Right lobe of liver (tissue), 6 donors: ENCODE measurements at regions not wholly inside any gene's neighbourhood (a gene's known extent, or its start where the extent isn't known, plus 50 kb on each side); places are given as distances from the start of the nearest gene placed in this dataset.

Experiments used
- ATAC-seq, 4 donors: fragments of 200-7000 bp; cut with Tn5 transposase; one replicate each; pipeline ENCODE4 v1.9.1; 2020; ENCODE audit warnings: mild to moderate bottlenecking in 4 of 4, moderate library complexity in 4 of 4
- DNase-seq, 3 donors: peaks; one replicate each; pipeline ENCODE4 v3.0.0-alpha.2; 2020
- H3K27ac ChIP-seq, 3 donors: fragments of 200-600 bp; one replicate each; pipeline ENCODE4 v1.8.0; 2022
- H3K27me3 ChIP-seq, 2 donors: fragments of 200-600 bp; one replicate each; pipeline ENCODE4 v1.8.0; 2022
- H3K36me3 ChIP-seq, 4 donors: fragments of 200-600 bp; sonication (generic) in 1 of 4; one replicate each; pipeline versions ENCODE4 v1.5.1 to v1.8.0; 2017 to 2022; ENCODE audit warnings: control low read depth in 1 of 4
- H3K4me1 ChIP-seq, 4 donors: fragments of 200-600 bp; sonication (generic) in 1 of 4; one replicate each; pipeline versions ENCODE4 v1.5.1 to v1.8.0; 2017 to 2022; ENCODE audit warnings: control low read depth in 1 of 4
- H3K4me3 ChIP-seq, 3 donors: fragments of 200-600 bp; one replicate each; pipeline ENCODE4 v1.8.0; 2022
- H3K9me3 ChIP-seq, 4 donors: fragments of 200-600 bp; sonication (generic) in 1 of 4; one replicate each; pipeline versions ENCODE4 v1.5.1 to v1.8.0; 2017 to 2022; ENCODE audit warnings: control low read depth in 1 of 4
- POLR2A ChIP-seq: fragments of 450-650 bp; IDR thresholded peaks from one replicate; pipeline ENCODE4 v1.6.1; 2017; ENCODE audit warnings: antibody characterized with exemption, mild to moderate bottlenecking
- WGBS: methylation state at CpG from one replicate; pipeline ENCODE4 v1.1.6; 2018; ENCODE audit warnings: low coverage, low lambda C conversion rate; ENCODE audit not compliant: insufficient coverage; ENCODE audit errors: missing lambda C conversion rate; 5-methylcytosine and 5-hydroxymethylcytosine counted together
- intact Hi-C, 2 donors: fragments of 100-400 bp; cut with DNase I; formaldehyde crosslinking; loops; one replicate each; pipeline versions ENCODE4 v1.11.2 to v1.14.1; 2022
- TF ChIP-seq, protein P1 (sequence below), 4 donors: fragments of 200-600 bp in 3 of 4; fragments of 450-650 bp in 1 of 4; IDR thresholded peaks; one replicate each; pipeline versions ENCODE4 v1.5.1 to v1.8.0; 2016 to 2022; ENCODE audit warnings: antibody characterized with exemption in 4 of 4, mild to moderate bottlenecking in 2 of 4
- donor health status: DM: no; HTN: yes; CAD: no.
- donor health status: DM: no; HTN: no; CAD: no.
- donor health status: DM: no; HTN: no; CAD: no.
- donor health status: DM: no; HTN: yes; CAD: no.
- donor health status: DM: no; HTN: yes; CAD: no.

GRCh38 chr5:176185133-176185733, 53.0 kb upstream of the SIMC1 start:
- intact Hi-C loops: no loop called here
- Histone ChIP-seq H3K27me3 (no peaks in the 10 kb centered on the region), H3K4me3 (no peak overlapping the region), H3K9me3 (no peaks in the 10 kb centered on the region), H3K36me3 (no peaks in the 10 kb centered on the region), H3K27ac (no peak overlapping the region), H3K4me1 (no peaks in the 10 kb centered on the region)
- TF ChIP-seq POLR2A: no peak
- TF ChIP-seq, protein P1, sequence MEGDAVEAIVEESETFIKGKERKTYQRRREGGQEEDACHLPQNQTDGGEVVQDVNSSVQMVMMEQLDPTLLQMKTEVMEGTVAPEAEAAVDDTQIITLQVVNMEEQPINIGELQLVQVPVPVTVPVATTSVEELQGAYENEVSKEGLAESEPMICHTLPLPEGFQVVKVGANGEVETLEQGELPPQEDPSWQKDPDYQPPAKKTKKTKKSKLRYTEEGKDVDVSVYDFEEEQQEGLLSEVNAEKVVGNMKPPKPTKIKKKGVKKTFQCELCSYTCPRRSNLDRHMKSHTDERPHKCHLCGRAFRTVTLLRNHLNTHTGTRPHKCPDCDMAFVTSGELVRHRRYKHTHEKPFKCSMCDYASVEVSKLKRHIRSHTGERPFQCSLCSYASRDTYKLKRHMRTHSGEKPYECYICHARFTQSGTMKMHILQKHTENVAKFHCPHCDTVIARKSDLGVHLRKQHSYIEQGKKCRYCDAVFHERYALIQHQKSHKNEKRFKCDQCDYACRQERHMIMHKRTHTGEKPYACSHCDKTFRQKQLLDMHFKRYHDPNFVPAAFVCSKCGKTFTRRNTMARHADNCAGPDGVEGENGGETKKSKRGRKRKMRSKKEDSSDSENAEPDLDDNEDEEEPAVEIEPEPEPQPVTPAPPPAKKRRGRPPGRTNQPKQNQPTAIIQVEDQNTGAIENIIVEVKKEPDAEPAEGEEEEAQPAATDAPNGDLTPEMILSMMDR (IDR thresholded peaks at IDR 0.05): no peak
- no peak for DNase-seq
- no peak for ATAC-seq
- WGBS: 63% methylated on average over 8 of the region's 9 CpGs

DNA sequence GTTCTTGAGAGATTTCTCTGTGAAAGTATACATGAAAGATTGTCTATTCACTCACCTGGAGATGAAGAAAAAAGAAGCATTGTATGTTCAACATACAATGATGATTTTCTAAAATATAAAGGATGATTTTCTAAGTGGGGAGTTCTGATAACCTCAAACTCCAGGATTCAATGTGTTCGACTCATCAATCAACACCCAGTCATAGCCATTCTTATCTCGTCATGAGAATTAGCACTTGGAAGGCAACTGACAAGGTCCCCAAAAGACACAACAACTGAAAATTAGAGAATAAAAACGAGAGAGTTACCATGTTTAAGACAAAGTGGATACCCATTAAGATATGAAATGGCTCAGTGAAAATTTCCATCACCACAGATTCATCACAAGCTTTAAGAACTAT, 52.1 kb upstream of the SIMC1 start:
- no peaks in the 10 kb centered on the region for H3K9me3 ChIP-seq
- 63% methylated on average over 3 of the region's 3 CpGs for WGBS
- intact Hi-C loops: no loop called here
- no peak for ATAC-seq
- no peaks in the 10 kb centered on the region for H3K27me3 ChIP-seq
- TF ChIP-seq, protein P1 (IDR thresholded peaks at IDR 0.05): no peak
- TF ChIP-seq POLR2A: no peak
- no peaks in the 10 kb centered on the region for H3K4me1 ChIP-seq
- DNase-seq: no peak
- no peaks in the 10 kb centered on the region for H3K36me3 ChIP-seq
- H3K4me3 ChIP-seq: no peak overlapping the region
- H3K27ac ChIP-seq: no peak overlapping the region

DNA sequence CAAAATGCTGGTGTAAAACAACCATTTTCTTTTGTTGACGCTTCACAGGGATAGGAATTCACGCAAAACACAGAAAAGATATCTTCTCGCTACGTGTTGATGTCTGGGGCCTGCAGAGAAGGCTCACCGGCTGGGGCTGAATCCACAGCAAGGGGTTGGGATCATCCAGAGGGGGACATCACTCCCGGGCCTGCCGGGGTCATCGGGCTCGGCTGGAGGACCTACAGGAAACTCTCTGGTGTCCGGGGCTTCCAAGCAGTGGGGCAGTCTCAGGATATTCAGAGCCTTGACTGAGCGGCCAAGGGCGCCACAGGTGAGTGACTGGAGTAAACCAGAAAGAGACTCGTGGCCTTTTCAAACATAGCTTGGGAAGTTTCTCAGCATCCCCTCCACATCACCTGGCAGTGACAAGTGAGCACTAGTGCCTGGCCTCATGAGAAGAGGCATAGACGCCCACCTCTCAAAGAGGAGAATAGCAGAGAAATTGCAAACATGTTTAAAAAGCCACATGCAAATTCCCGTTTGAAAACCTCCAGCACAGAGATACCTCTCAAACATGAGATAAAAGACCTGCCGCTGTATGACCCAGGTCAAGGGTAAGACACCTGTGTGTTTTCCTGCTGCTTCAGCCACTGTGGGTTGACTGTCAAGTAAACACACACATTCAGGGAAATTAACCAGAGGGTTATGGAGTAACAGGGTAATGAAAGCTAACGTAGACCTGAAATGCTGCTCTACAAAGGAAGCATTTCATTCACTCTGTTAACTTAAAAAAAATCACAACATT, 50.8 kb upstream of the SIMC1 start:
- H3K27me3 ChIP-seq: no peaks in the 10 kb centered on the region
- H3K36me3 ChIP-seq: no peaks in the 10 kb centered on the region
- 72% methylated on average over 14 of the region's 17 CpGs for WGBS
- no peaks in the 10 kb centered on the region for H3K9me3 ChIP-seq
- TF ChIP-seq, protein P1 (IDR thresholded peaks at IDR 0.05): no peak
- TF ChIP-seq POLR2A: no peak
- DNase-seq (no peak), ATAC-seq (no peak)
- no peak overlapping the region for H3K4me3 ChIP-seq
- intact Hi-C loops: no loop called here
- no peaks in the 10 kb centered on the region for H3K4me1 ChIP-seq
- no peak overlapping the region for H3K27ac ChIP-seq

DNA sequence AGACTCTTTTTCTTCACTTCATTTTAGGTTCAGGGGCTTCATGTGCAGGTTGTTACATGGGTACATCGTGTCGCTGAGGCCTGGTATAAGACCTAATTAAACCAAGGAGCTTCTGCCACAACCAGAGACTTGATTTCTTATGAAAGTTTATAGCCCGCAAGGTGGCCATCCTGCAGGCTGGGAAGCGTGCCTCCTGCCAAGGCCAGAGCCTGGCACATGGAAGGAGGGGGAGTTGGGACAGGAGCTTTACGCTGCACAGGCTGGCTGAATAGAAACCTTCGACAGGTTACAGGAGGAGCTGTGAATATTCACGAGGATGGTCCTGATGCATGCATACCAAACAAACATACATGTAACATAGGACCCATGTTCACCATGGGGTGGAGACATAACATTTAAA, 50.1 kb upstream of the SIMC1 start:
- no peaks in the 10 kb centered on the region for H3K27me3 ChIP-seq
- WGBS: 90% methylated on average over 6 of the region's 7 CpGs
- no peaks in the 10 kb centered on the region for H3K36me3 ChIP-seq
- H3K4me3 ChIP-seq: no peak overlapping the region
- no peaks in the 10 kb centered on the region for H3K9me3 ChIP-seq
- DNase-seq: no peak
- H3K27ac ChIP-seq: no peak overlapping the region
- TF ChIP-seq, protein P1 (IDR thresholded peaks at IDR 0.05): no peak
- no peak for TF ChIP-seq POLR2A
- ATAC-seq: no peak
- no peaks in the 10 kb centered on the region for H3K4me1 ChIP-seq
- intact Hi-C loops: no loop called here
